Vagina (tissue), 2 donors: ENCODE measurements at regions not wholly inside any gene's neighbourhood (a gene's known extent, or its start where the extent isn't known, plus 50 kb on each side); places are given as distances from the start of the nearest gene placed in this dataset.

ENCODE experiments used
- CTCF ChIP-seq, 3 experiments: fragments of 450-650 bp in 2 of 3; fragments of 200-600 bp in 1 of 3; sonication (generic) in 1 of 3; IDR thresholded peaks; one replicate each; pipeline ENCODE4 v1.5.1; 2017 to 2019; ENCODE audit warnings: antibody characterized with exemption in 3 of 3, mild to moderate bottlenecking in 2 of 3, moderate library complexity in 2 of 3
- POLR2A ChIP-seq, 2 donors: fragments of 450-650 bp; IDR thresholded peaks; one replicate each; pipeline ENCODE4 v1.6.1; 2017; ENCODE audit warnings: antibody characterized with exemption in 2 of 2, mild to moderate bottlenecking in 2 of 2, moderate library complexity in 2 of 2
- POLR2AphosphoS5 ChIP-seq, 2 donors: sonication (generic); formaldehyde crosslinking; IDR thresholded peaks; one replicate each; pipeline ENCODE4 v1.9.0; 2017; ENCODE audit warnings: antibody characterized with exemption in 2 of 2, mild to moderate bottlenecking in 2 of 2, low read depth in 1 of 2; ENCODE audit not compliant: insufficient read depth in 1 of 2

- no peak for TF ChIP-seq POLR2A (IDR thresholded peaks at IDR 0.05)
- no peak for TF ChIP-seq CTCF (IDR thresholded peaks at IDR 0.05)
- TF ChIP-seq POLR2AphosphoS5 (IDR thresholded peaks at IDR 0.05; ENCODE audit: insufficient read depth in 1 of 2, low read depth in 1 of 2), result no peak
Observed at GRCh38 chr16:35642322-35642835, 2183.0 kb downstream of the TP53TG3F start.
